ENCODE measurements at regions not wholly inside any gene's neighbourhood (a gene's known extent, or its start where the extent isn't known, plus 50 kb on each side); places are given as distances from the start of the nearest gene placed in this dataset.

- TF ChIP-seq ZBTB33 (IDR thresholded peaks at IDR 0.05), result no peak
- TF ChIP-seq FOXA2 (IDR thresholded peaks at IDR 0.05), result no peak
- no peak for TF ChIP-seq FOXA1 (IDR thresholded peaks at IDR 0.05)
- no peak for TF ChIP-seq MAX (IDR thresholded peaks at IDR 0.05)
- no peak for TF ChIP-seq RAD21 (IDR thresholded peaks at IDR 0.05)
- TF ChIP-seq EGR1 (IDR thresholded peaks at IDR 0.05; ENCODE audit: low read depth in 2 of 2), result no peak
- no peak for TF ChIP-seq HNF4G (IDR thresholded peaks at IDR 0.05)
- no peak for TF ChIP-seq ATF3 (IDR thresholded peaks at IDR 0.05)
- TF ChIP-seq NR2F2 (IDR thresholded peaks at IDR 0.05), result no peak
- TF ChIP-seq SP1 (IDR thresholded peaks at IDR 0.05), result no peak
Measured at GRCh38 chr14:55760789-55761566, 181.0 kb downstream of the KTN1 start (continued).

DNA sequence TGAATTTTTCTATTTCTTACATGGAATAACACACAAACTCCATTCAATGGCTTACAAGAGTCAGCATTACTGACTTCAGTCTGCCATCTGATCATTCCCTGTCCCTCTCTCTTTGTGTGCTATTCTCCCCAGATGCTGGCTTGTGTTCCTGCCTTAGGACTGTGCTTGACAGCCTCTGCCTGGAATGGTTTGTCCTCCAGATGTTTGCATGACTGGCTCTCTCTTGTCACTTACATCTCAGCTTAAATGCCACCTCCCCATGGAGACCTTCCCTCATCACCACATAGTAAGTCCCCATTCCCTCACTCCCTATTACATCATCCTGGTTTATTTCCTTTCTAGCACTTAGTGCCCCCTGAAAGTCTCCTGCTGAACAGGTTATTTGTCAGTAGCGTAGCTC, 181.6 kb downstream of the KTN1 start:
- no peak overlapping the region for H3K9ac ChIP-seq (ENCODE audit: low read depth in 1 of 2, low read length in 2 of 2)
- WGBS, result 94% methylated on average over 1 of the region's 1 CpG
- TF ChIP-seq FOXA2 (IDR thresholded peaks at IDR 0.05), result no peak
- no peak for TF ChIP-seq SP1 (IDR thresholded peaks at IDR 0.05)
- TF ChIP-seq GABPA (IDR thresholded peaks at IDR 0.05 in 1 of 2, conservative IDR thresholded peaks at IDR 0.05 in 1 of 2), result no peak
- no peak for TF ChIP-seq ZBTB33 (IDR thresholded peaks at IDR 0.05)
- TF ChIP-seq, protein P1, sequence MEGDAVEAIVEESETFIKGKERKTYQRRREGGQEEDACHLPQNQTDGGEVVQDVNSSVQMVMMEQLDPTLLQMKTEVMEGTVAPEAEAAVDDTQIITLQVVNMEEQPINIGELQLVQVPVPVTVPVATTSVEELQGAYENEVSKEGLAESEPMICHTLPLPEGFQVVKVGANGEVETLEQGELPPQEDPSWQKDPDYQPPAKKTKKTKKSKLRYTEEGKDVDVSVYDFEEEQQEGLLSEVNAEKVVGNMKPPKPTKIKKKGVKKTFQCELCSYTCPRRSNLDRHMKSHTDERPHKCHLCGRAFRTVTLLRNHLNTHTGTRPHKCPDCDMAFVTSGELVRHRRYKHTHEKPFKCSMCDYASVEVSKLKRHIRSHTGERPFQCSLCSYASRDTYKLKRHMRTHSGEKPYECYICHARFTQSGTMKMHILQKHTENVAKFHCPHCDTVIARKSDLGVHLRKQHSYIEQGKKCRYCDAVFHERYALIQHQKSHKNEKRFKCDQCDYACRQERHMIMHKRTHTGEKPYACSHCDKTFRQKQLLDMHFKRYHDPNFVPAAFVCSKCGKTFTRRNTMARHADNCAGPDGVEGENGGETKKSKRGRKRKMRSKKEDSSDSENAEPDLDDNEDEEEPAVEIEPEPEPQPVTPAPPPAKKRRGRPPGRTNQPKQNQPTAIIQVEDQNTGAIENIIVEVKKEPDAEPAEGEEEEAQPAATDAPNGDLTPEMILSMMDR (IDR thresholded peaks at IDR 0.05; ENCODE audit: low read depth, low read length, missing input control), result no peak
- TF ChIP-seq FOXA1 (IDR thresholded peaks at IDR 0.05), result no peak
- no peak for TF ChIP-seq TAF1 (conservative IDR thresholded peaks at IDR 0.05)
- no peak for TF ChIP-seq HNF4A (conservative IDR thresholded peaks at IDR 0.05)
- TF ChIP-seq MAX (IDR thresholded peaks at IDR 0.05), result no peak
- no peak for TF ChIP-seq NR2F2 (IDR thresholded peaks at IDR 0.05)
- TF ChIP-seq YY1 (IDR thresholded peaks at IDR 0.05), result no peak
- H3K4me1 ChIP-seq (ENCODE audit: control insufficient read depth in 4 of 4, insufficient read depth in 4 of 4, low read length in 3 of 4), result peaks cover 0 to 3% (median 1%) of the 10 kb centered on the region in 4 donors
- H3K27ac ChIP-seq (ENCODE audit: low read depth in 1 of 2, low read length in 2 of 2), result no peak overlapping the region
- no peaks in the 10 kb centered on the region for H3K9me3 ChIP-seq (ENCODE audit: control insufficient read depth in 4 of 4, low read length in 3 of 4)
- H3K27me3 ChIP-seq (ENCODE audit: control insufficient read depth in 4 of 4, insufficient read depth in 4 of 4, low read length in 3 of 4), result no peaks in the 10 kb centered on the region
- no peaks in the 10 kb centered on the region for H3K36me3 ChIP-seq (ENCODE audit: control insufficient read depth in 4 of 4, insufficient read depth in 3 of 4, low read depth in 1 of 4, low read length in 3 of 4)
- H3K4me3 ChIP-seq (ENCODE audit: low read depth in 1 of 3, low read length in 3 of 3), result no peak overlapping the region
- DNase-seq (ENCODE audit: low spot score), result no peak

Data from liver (tissue), 8 donors.